Activated T-cell treated with anti-CD3 and anti-CD28 coated beads for 1 hour (primary cell): ENCODE measurements at regions not wholly inside any gene's neighbourhood (a gene's known extent, or its start where the extent isn't known, plus 50 kb on each side); places are given as distances from the start of the nearest gene placed in this dataset.
"Not testable (repeated sequence)": the region's sequence is repeated elsewhere in the genome, so short reads cannot be mapped to it uniquely, and the experiment has no call there.

Experiments
- DNase-seq: peaks from one replicate; pipeline ENCODE4 v3.0.0-alpha.2; 2020; ENCODE audit warnings: low read depth

- DNase-seq = no peak
Observed at GRCh38 chr13:84745051-84745551, 862.8 kb upstream of the SLITRK1 start.

- no peak for DNase-seq
Observed at GRCh38 chr13:84744203-84744602, 861.9 kb upstream of the SLITRK1 start.

GRCh38 chr13:84741253-84741652, 859.0 kb upstream of the SLITRK1 start:
- no peak for DNase-seq

- no peak for DNase-seq
Observed at GRCh38 chr13:84739021-84739420, 856.7 kb upstream of the SLITRK1 start.

- DNase-seq = no peak
Observed at GRCh38 chr13:84737661-84738060, 855.4 kb upstream of the SLITRK1 start.

GRCh38 chr13:84730376-84730775, 848.1 kb upstream of the SLITRK1 start:
- DNase-seq = no peak

GRCh38 chr13:84705982-84706710, 823.9 kb upstream of the SLITRK1 start:
- DNase-seq = no peak

GRCh38 chr13:84702174-84702573, 819.9 kb upstream of the SLITRK1 start:
- no peak for DNase-seq

- DNase-seq = not testable (repeated sequence)
Observed at GRCh38 chr13:84697591-84697990, 815.3 kb upstream of the SLITRK1 start.

- no peak for DNase-seq
Observed at GRCh38 chr13:84686973-84687372, 804.7 kb upstream of the SLITRK1 start.

GRCh38 chr13:84686458-84686857, 804.2 kb upstream of the SLITRK1 start:
- DNase-seq = no peak

- DNase-seq = no peak
Observed at GRCh38 chr13:84684804-84685203, 802.5 kb upstream of the SLITRK1 start.

- DNase-seq = no peak
Observed at GRCh38 chr13:84684048-84684662, 801.9 kb upstream of the SLITRK1 start.

GRCh38 chr13:84683448-84683847, 801.2 kb upstream of the SLITRK1 start:
- no peak for DNase-seq

GRCh38 chr13:84677836-84678235, 795.6 kb upstream of the SLITRK1 start:
- DNase-seq = no peak

GRCh38 chr13:84672616-84673015, 790.3 kb upstream of the SLITRK1 start:
- no peak for DNase-seq

- no peak for DNase-seq
Observed at GRCh38 chr13:84670245-84670644, 788.0 kb upstream of the SLITRK1 start.

- no peak for DNase-seq
Observed at GRCh38 chr13:84668637-84669036, 786.4 kb upstream of the SLITRK1 start.

- DNase-seq = no peak
Observed at GRCh38 chr13:84662491-84662890, 780.2 kb upstream of the SLITRK1 start.

- DNase-seq = no peak
Observed at GRCh38 chr13:84661718-84662117, 779.4 kb upstream of the SLITRK1 start.

- no peak for DNase-seq
Observed at GRCh38 chr13:84659359-84659661, 777.0 kb upstream of the SLITRK1 start.

GRCh38 chr13:84658491-84659358, 776.5 kb upstream of the SLITRK1 start:
- DNase-seq = no peak

GRCh38 chr13:84655677-84656076, 773.4 kb upstream of the SLITRK1 start:
- DNase-seq = no peak
